Naive B cell (primary cell): ENCODE measurements at regions not wholly inside any gene's neighbourhood (a gene's known extent, or its start where the extent isn't known, plus 50 kb on each side); places are given as distances from the start of the nearest gene placed in this dataset.

ENCODE experiments used
- ATAC-seq, 2 donors: fragments of 150-1000 bp; cut with Tn5 transposase; 2 replicates each; pipeline ENCODE4 v1.10.0; 2021; ENCODE audit warnings: low read depth in 2 of 2, mild to moderate bottlenecking in 2 of 2, moderate library complexity in 2 of 2
- DNase-seq: peaks from one replicate; pipeline ENCODE4 v3.0.0; 2022
- H3K27ac Mint-ChIP-seq, 6 donors: one replicate each; pipeline ENCODE4 v1.8.0; 2020 to 2022; ENCODE audit warnings: mild to moderate bottlenecking in 6 of 6, mixed read lengths in 6 of 6, moderate library complexity in 5 of 6, inconsistent platforms in 2 of 6
- H3K27me3 Mint-ChIP-seq, 3 donors: one replicate each; pipeline ENCODE4 v1.8.0; 2021 to 2022; ENCODE audit warnings: mixed read lengths in 3 of 3, mild to moderate bottlenecking in 1 of 3
- H3K36me3 Mint-ChIP-seq, 2 donors: one replicate each; pipeline ENCODE4 v1.8.0; 2020 to 2022; ENCODE audit warnings: mixed read lengths in 2 of 2, inconsistent platforms in 1 of 2, mild to moderate bottlenecking in 1 of 2
- H3K4me1 Mint-ChIP-seq, 3 donors: one replicate each; pipeline ENCODE4 v1.8.0; 2020 to 2022; ENCODE audit warnings: mixed read lengths in 3 of 3, inconsistent platforms in 1 of 3, mild to moderate bottlenecking in 1 of 3, moderate library complexity in 1 of 3
- H3K4me3 Mint-ChIP-seq, 8 donors: one replicate each; pipeline ENCODE4 v1.8.0; 2020 to 2022; ENCODE audit warnings: mild to moderate bottlenecking in 8 of 8, mixed read lengths in 8 of 8, moderate library complexity in 8 of 8, inconsistent platforms in 2 of 8
- H3K9me3 Mint-ChIP-seq, 7 donors: one replicate each; pipeline ENCODE4 v1.8.0; 2020 to 2022; ENCODE audit warnings: mixed read lengths in 7 of 7, mild to moderate bottlenecking in 5 of 7, inconsistent platforms in 2 of 7, moderate library complexity in 1 of 7

- no peak for ATAC-seq
- Mint-ChIP-seq H3K27me3 (peaks cover 68 to 80% (median 72%) of the 10 kb centered on the region in 3 donors), H3K27ac (no peak overlapping the region), H3K9me3 (peaks cover 0 to 6% (median 0%) of the 10 kb centered on the region in 7 donors), H3K4me3 (no peak overlapping the region), H3K36me3 (no peaks in the 10 kb centered on the region), H3K4me1 (peaks cover 0 to 7% (median 4%) of the 10 kb centered on the region in 3 donors)
- DNase-seq, result no peak
These were observed 128.0 kb upstream of the PROK2 start for GRCh38 chr3:71912839-71913495.

- Mint-ChIP-seq H3K27me3 (peaks cover 72 to 82% (median 81%) of the 10 kb centered on the region in 3 donors), H3K36me3 (no peaks in the 10 kb centered on the region), H3K4me3 (no peak overlapping the region), H3K27ac (no peak overlapping the region), H3K9me3 (peaks cover 0 to 5% (median 0%) of the 10 kb centered on the region in 7 donors), H3K4me1 (peaks cover 23 to 29% (median 28%) of the 10 kb centered on the region in 3 donors)
- DNase-seq (no peak), ATAC-seq (no peak)
These were observed 125.2 kb upstream of the PROK2 start for GRCh38 chr3:71910108-71910507.

DNA sequence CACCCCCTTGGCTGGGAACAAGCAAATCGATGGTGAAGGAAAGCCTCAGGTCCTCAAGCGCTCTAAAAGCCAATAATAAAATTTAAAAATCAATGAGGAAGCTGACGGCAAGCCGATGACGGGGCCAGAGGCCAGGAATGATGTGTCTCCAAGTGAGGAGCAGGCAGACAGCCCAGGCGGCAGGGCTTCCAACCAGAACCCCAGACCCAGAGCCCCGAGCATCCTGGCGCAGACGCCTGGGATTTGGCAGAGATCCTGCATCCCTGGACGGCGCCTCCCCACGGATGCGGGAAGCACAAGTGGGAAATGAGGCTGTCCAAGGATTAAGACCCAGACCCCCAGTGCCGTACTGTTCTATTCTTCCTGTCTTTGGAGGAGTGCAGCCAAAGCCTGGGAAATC is 123.0 kb upstream of the PROK2 start:
- no peak overlapping the region for H3K27ac Mint-ChIP-seq
- peaks cover 37 to 49% (median 43%) of the 10 kb centered on the region in 3 donors for H3K4me1 Mint-ChIP-seq
- H3K27me3 Mint-ChIP-seq, result peaks cover 76 to 81% (median 78%) of the 10 kb centered on the region in 3 donors
- DNase-seq (no peak), ATAC-seq (no peak)
- no peaks in the 10 kb centered on the region for H3K36me3 Mint-ChIP-seq
- peaks cover 0 to 6% (median 0%) of the 10 kb centered on the region in 7 donors for H3K9me3 Mint-ChIP-seq
- no peak overlapping the region for H3K4me3 Mint-ChIP-seq

- Mint-ChIP-seq H3K36me3 (no peaks in the 10 kb centered on the region), H3K4me3 (peak overlapping the region in 2 of 8 donors; percentile 36 to 71), H3K9me3 (peaks cover 0 to 1% (median 0%) of the 10 kb centered on the region in 7 donors), H3K27ac (peak overlapping the region in 2 of 6 donors; percentile 49 to 71), H3K4me1 (peaks cover 43 to 51% (median 47%) of the 10 kb centered on the region in 3 donors), H3K27me3 (peaks cover 76 to 81% (median 78%) of the 10 kb centered on the region in 3 donors)
- ATAC-seq, result no peak
- DNase-seq, result no peak
These were observed 122.0 kb upstream of the PROK2 start for GRCh38 chr3:71906976-71907375.

DNA sequence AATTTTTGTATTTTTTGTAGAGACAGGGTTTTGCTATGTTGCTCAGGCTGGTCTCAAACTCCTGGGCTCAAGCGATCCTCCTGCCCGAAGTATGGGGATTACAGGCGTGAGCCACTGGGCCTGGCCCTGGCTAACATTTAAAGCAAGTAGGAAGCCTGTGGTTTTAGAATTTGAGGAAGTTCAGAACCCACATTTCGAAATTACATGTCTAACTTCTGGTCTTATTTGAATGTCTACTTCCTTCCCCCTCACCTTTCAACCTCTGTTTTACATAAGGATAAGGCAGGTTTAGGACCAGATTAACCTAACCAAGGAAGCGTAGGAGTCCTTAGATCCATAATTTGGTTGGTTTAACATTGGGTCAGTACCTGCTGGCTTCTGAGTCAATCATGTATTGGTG is 120.5 kb upstream of the PROK2 start:
- peak; percentile 96 to 98 for ATAC-seq
- Mint-ChIP-seq H3K27me3 (peaks cover 77 to 81% (median 81%) of the 10 kb centered on the region in 3 donors), H3K4me3 (peak overlapping the region; percentile 28 to 85 (median 67)), H3K4me1 (peaks cover 47 to 54% (median 49%) of the 10 kb centered on the region in 3 donors), H3K36me3 (peaks cover 0 to 8% of the 10 kb centered on the region in 2 donors), H3K9me3 (peaks cover 0 to 7% (median 0%) of the 10 kb centered on the region in 7 donors), H3K27ac (peak overlapping the region; percentile 24 to 94 (median 71))
- DNase-seq, result peak; percentile 72

GRCh38 chr3:71903936-71904335 is 119.0 kb upstream of the PROK2 start:
- DNase-seq (no peak), ATAC-seq (no peak)
- Mint-ChIP-seq H3K27me3 (peaks cover 74 to 81% (median 78%) of the 10 kb centered on the region in 3 donors), H3K4me3 (peak overlapping the region in 1 of 8 donors; percentile 67), H3K9me3 (peaks cover 0 to 11% (median 0%) of the 10 kb centered on the region in 7 donors), H3K27ac (no peak overlapping the region), H3K36me3 (peaks cover 0 to 17% of the 10 kb centered on the region in 2 donors), H3K4me1 (peaks cover 47 to 56% (median 49%) of the 10 kb centered on the region in 3 donors)

- Mint-ChIP-seq H3K4me1 (peaks cover 47 to 56% (median 49%) of the 10 kb centered on the region in 3 donors), H3K27me3 (peaks cover 74 to 81% (median 79%) of the 10 kb centered on the region in 3 donors), H3K4me3 (no peak overlapping the region), H3K9me3 (peaks cover 0 to 11% (median 0%) of the 10 kb centered on the region in 7 donors), H3K27ac (no peak overlapping the region), H3K36me3 (peaks cover 0 to 17% of the 10 kb centered on the region in 2 donors)
- DNase-seq, result no peak
- no peak for ATAC-seq
These were observed 118.2 kb upstream of the PROK2 start for GRCh38 chr3:71903112-71903495.

DNA sequence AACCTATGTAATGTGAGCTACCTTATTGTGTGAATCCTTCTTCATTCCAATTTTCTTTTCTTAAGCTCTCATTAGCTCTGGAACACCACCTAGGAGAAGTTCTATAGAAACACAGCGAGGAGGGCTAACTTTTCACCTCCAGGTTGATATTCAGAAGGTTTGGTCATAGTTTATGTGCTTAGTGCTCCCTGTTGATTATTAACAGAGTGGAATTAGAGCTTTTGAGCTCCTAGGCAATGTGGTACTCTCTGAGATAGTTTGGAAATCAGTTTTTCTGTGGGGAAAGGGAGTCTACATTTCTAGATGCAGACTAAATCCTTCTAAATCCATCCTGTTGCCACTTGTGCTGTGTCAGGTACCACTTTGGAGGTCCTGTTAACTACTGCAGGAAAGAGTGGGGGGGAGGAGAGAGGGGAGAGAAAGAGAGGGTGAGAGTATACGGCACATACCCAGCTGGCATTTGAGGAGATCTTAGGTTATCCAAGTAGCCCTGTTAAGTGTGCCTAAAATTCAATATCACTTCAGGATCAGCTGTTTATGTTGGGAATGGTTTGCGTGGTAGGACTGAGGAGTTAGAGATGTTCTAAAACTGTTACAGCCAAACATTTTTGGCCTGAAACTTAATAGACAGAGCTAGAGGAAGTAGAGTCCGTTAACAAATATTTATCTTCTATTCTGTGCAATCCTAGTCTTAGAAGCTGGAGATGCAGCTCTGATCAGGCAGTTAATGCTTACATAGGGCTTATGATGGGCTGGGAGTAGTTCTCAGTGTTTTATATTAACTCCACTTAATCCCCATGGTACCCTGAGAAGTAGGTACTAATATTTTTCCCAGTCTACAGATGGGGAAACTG is 117.5 kb upstream of the PROK2 start:
- Mint-ChIP-seq H3K4me1 (peaks cover 47 to 52% (median 49%) of the 10 kb centered on the region in 3 donors), H3K4me3 (no peak overlapping the region), H3K27ac (no peak overlapping the region), H3K9me3 (peaks cover 0 to 11% (median 0%) of the 10 kb centered on the region in 7 donors), H3K27me3 (peaks cover 76 to 81% (median 79%) of the 10 kb centered on the region in 3 donors), H3K36me3 (peaks cover 0 to 17% of the 10 kb centered on the region in 2 donors)
- DNase-seq (no peak), ATAC-seq (no peak)

DNA sequence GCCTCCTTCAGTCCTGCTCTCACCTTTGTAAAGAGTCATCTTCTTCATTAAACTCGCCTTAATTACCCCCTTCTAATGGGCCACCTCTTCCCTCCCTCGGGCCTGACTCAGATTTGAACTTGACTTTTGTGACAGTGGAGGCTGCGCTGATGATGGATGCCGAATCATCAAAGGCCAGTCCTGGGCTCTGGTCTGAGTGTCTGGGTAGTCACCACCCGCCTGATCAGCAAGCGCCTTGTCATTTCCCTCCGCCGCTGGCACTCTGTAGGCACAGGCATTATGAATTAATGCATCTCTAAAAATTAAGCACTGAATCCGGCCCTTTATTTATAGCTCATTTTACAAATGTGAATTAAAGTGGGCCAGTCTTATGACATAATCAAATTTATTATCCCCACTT is 116.7 kb upstream of the PROK2 start:
- peaks cover 0 to 17% of the 10 kb centered on the region in 2 donors for H3K36me3 Mint-ChIP-seq
- ATAC-seq, result no peak
- no peak overlapping the region for H3K4me3 Mint-ChIP-seq

DNA sequence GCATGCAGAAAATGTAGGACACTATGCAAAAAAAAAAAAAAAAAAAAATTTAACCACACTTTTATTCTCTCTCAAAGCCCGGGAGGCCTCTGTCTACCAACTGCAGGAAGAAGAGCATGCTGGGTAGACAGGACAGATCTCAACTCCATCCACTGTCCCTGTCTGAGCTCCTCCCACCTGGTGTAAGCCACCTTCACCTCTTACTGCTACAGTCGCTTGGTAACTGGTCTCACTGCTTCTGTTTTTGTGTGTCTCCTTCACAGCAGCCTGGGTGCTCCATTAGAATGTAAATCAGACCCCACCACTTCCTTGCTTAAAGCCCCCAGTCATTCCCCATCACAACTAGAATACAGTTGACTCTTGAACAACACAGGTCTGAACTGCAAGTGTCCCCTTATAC is 115.1 kb upstream of the PROK2 start:
- Mint-ChIP-seq H3K36me3 (peaks cover 0 to 17% of the 10 kb centered on the region in 2 donors), H3K9me3 (peaks cover 2 to 14% (median 6%) of the 10 kb centered on the region in 7 donors), H3K4me1 (peaks cover 24 to 28% (median 25%) of the 10 kb centered on the region in 3 donors), H3K27ac (no peak overlapping the region), H3K27me3 (peaks cover 81 to 93% (median 89%) of the 10 kb centered on the region in 3 donors), H3K4me3 (no peak overlapping the region)
- DNase-seq (no peak), ATAC-seq (no peak)

More for the DNA sequence above, 116.7 kb upstream of the PROK2 start:
- DNase-seq, result no peak
- Mint-ChIP-seq H3K9me3 (peaks cover 0 to 11% (median 0%) of the 10 kb centered on the region in 7 donors), H3K4me1 (peaks cover 40 to 44% (median 41%) of the 10 kb centered on the region in 3 donors), H3K27me3 (peaks cover 76 to 81% (median 78%) of the 10 kb centered on the region in 3 donors), H3K27ac (no peak overlapping the region)

DNA sequence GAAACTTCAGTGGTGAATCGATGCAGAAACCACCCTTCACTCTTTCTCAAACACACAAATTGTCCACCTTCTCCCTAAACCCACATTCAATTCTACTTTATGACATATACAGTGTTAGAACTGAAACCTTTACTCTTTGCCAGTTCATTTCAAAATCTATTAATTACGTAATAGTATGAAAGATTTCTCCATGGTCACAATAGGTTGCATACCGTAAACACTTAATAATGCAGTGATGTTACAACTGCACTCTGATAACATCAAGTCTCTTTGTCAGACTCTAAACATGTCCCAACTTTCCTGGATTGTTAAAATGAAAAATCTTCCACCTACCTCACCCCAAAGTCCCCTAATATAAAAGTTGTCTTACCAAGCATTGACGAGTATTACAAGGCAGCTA is 111.8 kb upstream of the PROK2 start:
- DNase-seq, result no peak
- H3K27ac Mint-ChIP-seq, result no peak overlapping the region
- no peak overlapping the region for H3K4me3 Mint-ChIP-seq
- peaks cover 5 to 11% (median 9%) of the 10 kb centered on the region in 3 donors for H3K4me1 Mint-ChIP-seq
- peaks cover 2 to 14% (median 6%) of the 10 kb centered on the region in 7 donors for H3K9me3 Mint-ChIP-seq
- peaks cover 0 to 15% of the 10 kb centered on the region in 2 donors for H3K36me3 Mint-ChIP-seq
- peaks cover 71 to 88% (median 86%) of the 10 kb centered on the region in 3 donors for H3K27me3 Mint-ChIP-seq
- no peak for ATAC-seq

- no peak for DNase-seq
- Mint-ChIP-seq H3K4me1 (peaks cover 0 to 7% (median 5%) of the 10 kb centered on the region in 3 donors), H3K27me3 (peaks cover 72 to 88% (median 84%) of the 10 kb centered on the region in 3 donors), H3K27ac (no peak overlapping the region), H3K36me3 (no peaks in the 10 kb centered on the region), H3K4me3 (no peak overlapping the region), H3K9me3 (peaks cover 0 to 6% (median 3%) of the 10 kb centered on the region in 7 donors)
- ATAC-seq, result no peak
These were observed 108.9 kb upstream of the PROK2 start for GRCh38 chr3:71893702-71894479.
